ENCODE measurements at regions not wholly inside any gene's neighbourhood (a gene's known extent, or its start where the extent isn't known, plus 50 kb on each side); places are given as distances from the start of the nearest gene placed in this dataset.

- TF ChIP-seq EZH2phosphoT487 (IDR thresholded peaks at IDR 0.05; ENCODE audit: borderline replicate concordance, low read length) (no peak), CTCF (IDR thresholded peaks at IDR 0.05; ENCODE audit: low read depth, low read length, poor library complexity, severe bottlenecking) (no peak)
- Histone ChIP-seq H3K27ac (ENCODE audit: low read depth, low read length) (no peak overlapping the region), H3K9me2 (replicated peaks; ENCODE audit: control insufficient read depth, low read length) (no peaks in the 10 kb centered on the region), H3K79me2 (ENCODE audit: control insufficient read depth, low read length) (no peaks in the 10 kb centered on the region), H3K9me3 (ENCODE audit: control insufficient read depth, insufficient read depth, low read length) (no peaks in the 10 kb centered on the region), H3K36me3 (ENCODE audit: control insufficient read depth, low read length) (no peaks in the 10 kb centered on the region), H3F3A (ENCODE audit: control insufficient read depth, insufficient read depth) (no peaks in the 10 kb centered on the region), H3K4me1 (ENCODE audit: control insufficient read depth, low read length) (0 out of 2 replicates have a peak, but pooled peaks cover under 1% of the 10 kb centered on the region), H4K20me1 (ENCODE audit: control insufficient read depth, insufficient read depth, low read depth, low read length) (no peaks in the 10 kb centered on the region), H3K4me3 (ENCODE audit: low read length) (no peak overlapping the region), H3K27me3 (ENCODE audit: control insufficient read depth, low read length) (peaks cover 4% of the 10 kb centered on the region; the same call in 1 of the 2 replicates), H3K4me2 (ENCODE audit: low read length) (no peak overlapping the region)
Observed at GRCh38 chr6:134421501-134421900, 103.6 kb upstream of the SGK1 start.

GRCh38 chr6:134420614-134421181 lies 102.8 kb upstream of the SGK1 start:
- no peaks in the 10 kb centered on the region for H3K9me2 ChIP-seq (replicated peaks; ENCODE audit: control insufficient read depth, low read length)
- peaks cover 6% of the 10 kb centered on the region for H3K27me3 ChIP-seq (ENCODE audit: control insufficient read depth, low read length)
- no peaks in the 10 kb centered on the region for H4K20me1 ChIP-seq (ENCODE audit: control insufficient read depth, insufficient read depth, low read depth, low read length)
- H3K4me3 ChIP-seq (ENCODE audit: low read length), result no peak overlapping the region
- TF ChIP-seq CTCF (IDR thresholded peaks at IDR 0.05; ENCODE audit: low read depth, low read length, poor library complexity, severe bottlenecking) (no peak), EZH2phosphoT487 (IDR thresholded peaks at IDR 0.05; ENCODE audit: borderline replicate concordance, low read length) (no peak)
- H3K4me1 ChIP-seq (ENCODE audit: control insufficient read depth, low read length), result peaks cover 4% of the 10 kb centered on the region; the same call in 1 of the 2 replicates
- H3F3A ChIP-seq (ENCODE audit: control insufficient read depth, insufficient read depth), result no peaks in the 10 kb centered on the region
- H3K9me3 ChIP-seq (ENCODE audit: control insufficient read depth, insufficient read depth, low read length), result no peaks in the 10 kb centered on the region
- no peak overlapping the region for H3K27ac ChIP-seq (ENCODE audit: low read depth, low read length)
- no peak overlapping the region for H3K4me2 ChIP-seq (ENCODE audit: low read length)
- H3K36me3 ChIP-seq (ENCODE audit: control insufficient read depth, low read length), result no peaks in the 10 kb centered on the region
- H3K79me2 ChIP-seq (ENCODE audit: control insufficient read depth, low read length), result no peaks in the 10 kb centered on the region

- Histone ChIP-seq H3K4me1 (ENCODE audit: control insufficient read depth, low read length) (peaks cover 14% of the 10 kb centered on the region), H3K36me3 (ENCODE audit: control insufficient read depth, low read length) (no peaks in the 10 kb centered on the region), H3F3A (ENCODE audit: control insufficient read depth, insufficient read depth) (no peaks in the 10 kb centered on the region), H3K4me3 (ENCODE audit: low read length) (no peak overlapping the region), H4K20me1 (ENCODE audit: control insufficient read depth, insufficient read depth, low read depth, low read length) (no peaks in the 10 kb centered on the region), H3K79me2 (ENCODE audit: control insufficient read depth, low read length) (no peaks in the 10 kb centered on the region), H3K9me2 (replicated peaks; ENCODE audit: control insufficient read depth, low read length) (no peaks in the 10 kb centered on the region), H3K4me2 (ENCODE audit: low read length) (no peak overlapping the region), H3K27ac (ENCODE audit: low read depth, low read length) (no peak overlapping the region), H3K27me3 (ENCODE audit: control insufficient read depth, low read length) (peaks cover 12% of the 10 kb centered on the region), H3K9me3 (ENCODE audit: control insufficient read depth, insufficient read depth, low read length) (no peaks in the 10 kb centered on the region)
- TF ChIP-seq CTCF (IDR thresholded peaks at IDR 0.05; ENCODE audit: low read depth, low read length, poor library complexity, severe bottlenecking), result no peak
- TF ChIP-seq EZH2phosphoT487 (IDR thresholded peaks at IDR 0.05; ENCODE audit: borderline replicate concordance, low read length), result no peak
Observed at GRCh38 chr6:134419716-134420115, 101.8 kb upstream of the SGK1 start.

Measured in DOHH2 (cell line).